HG03520 (cell line): ENCODE measurements at regions not wholly inside any gene's neighbourhood (a gene's known extent, or its start where the extent isn't known, plus 50 kb on each side); places are given as distances from the start of the nearest gene placed in this dataset.

Experiments
- ATAC-seq: cut with Tn5 transposase; IDR thresholded peaks from one replicate; pipeline ENCODE4 v1.9.1; 2021; ENCODE audit warnings: mild to moderate bottlenecking, moderate library complexity; ENCODE audit not compliant: unreplicated experiment

- ATAC-seq, result no peak
Measured at GRCh38 chr10:63735305-63735704, 214.1 kb downstream of the REEP3 start.

- ATAC-seq, result no peak
Measured at GRCh38 chr10:63738410-63738809, 217.2 kb downstream of the REEP3 start.

- no peak for ATAC-seq
Measured at GRCh38 chr10:63744060-63744941, 223.1 kb downstream of the REEP3 start.

GRCh38 chr10:63749915-63750314, 228.7 kb downstream of the REEP3 start:
- no peak for ATAC-seq

GRCh38 chr10:63751836-63752235, 230.6 kb downstream of the REEP3 start:
- ATAC-seq, result no peak

GRCh38 chr10:63752318-63752717, 231.1 kb downstream of the REEP3 start:
- no peak for ATAC-seq

- no peak for ATAC-seq
Measured at GRCh38 chr10:63753808-63754207, 232.6 kb downstream of the REEP3 start.

- no peak for ATAC-seq
Measured at GRCh38 chr10:63755441-63755840, 234.2 kb downstream of the REEP3 start.

GRCh38 chr10:63757067-63757466, 235.9 kb downstream of the REEP3 start:
- no peak for ATAC-seq

GRCh38 chr10:63758080-63758479, 236.9 kb downstream of the REEP3 start:
- ATAC-seq, result no peak

GRCh38 chr10:63759335-63759734, 238.1 kb downstream of the REEP3 start:
- no peak for ATAC-seq

- ATAC-seq, result no peak
Measured at GRCh38 chr10:63760034-63760707, 239.0 kb downstream of the REEP3 start.

- no peak for ATAC-seq
Measured at GRCh38 chr10:63760708-63761047, 239.5 kb downstream of the REEP3 start.

- no peak for ATAC-seq
Measured at GRCh38 chr10:63761243-63761642, 240.0 kb downstream of the REEP3 start.

- ATAC-seq, result no peak
Measured at GRCh38 chr10:63763744-63764143, 242.5 kb downstream of the REEP3 start.

GRCh38 chr10:63765126-63765525, 243.9 kb downstream of the REEP3 start:
- no peak for ATAC-seq

GRCh38 chr10:63766745-63767137, 245.5 kb downstream of the REEP3 start:
- no peak for ATAC-seq

- ATAC-seq, result no peak
Measured at GRCh38 chr10:63767138-63767801, 246.1 kb downstream of the REEP3 start.

GRCh38 chr10:63769367-63769766, 248.2 kb downstream of the REEP3 start:
- ATAC-seq, result no peak

GRCh38 chr10:63770523-63770922, 249.3 kb downstream of the REEP3 start:
- no peak for ATAC-seq

- ATAC-seq, result no peak
Measured at GRCh38 chr10:63772491-63772890, 251.3 kb downstream of the REEP3 start.

- ATAC-seq, result no peak
Measured at GRCh38 chr10:63773106-63773505, 251.9 kb downstream of the REEP3 start.
